Caco-2 (cell line): ENCODE measurements at regions not wholly inside any gene's neighbourhood (a gene's known extent, or its start where the extent isn't known, plus 50 kb on each side); places are given as distances from the start of the nearest gene placed in this dataset.

Experiments
- BruUV-seq: library from RNA; stranded (reverse); fragments of 400-500 nt; replicated peaks from 2 replicates; lab custom pipeline; 2021; lab: Mats Ljungman, UMichigan
- CTCF ChIA-PET: fragments of 300-600 bp; sonication (Branson Sonifier 250); formaldehyde crosslinking; loops from one replicate; lab custom pipeline; 2022; ENCODE audit warnings: antibody characterized with exemption; lab: Charles Lee
- POLR2A ChIA-PET: fragments of 300-600 bp; sonication (Branson Sonifier 250); formaldehyde crosslinking; loops from one replicate; lab custom pipeline; 2022; ENCODE audit warnings: antibody characterized with exemption; lab: Charles Lee
- DNase-seq, 2 experiments: peaks; one replicate each; pipeline versions ENCODE4 v3.0.0 to v3.0.0-alpha.2; 2020 to 2022
- H3K27me3 ChIP-seq: replicated peaks from 2 replicates; pipeline ENCODE4 v1.6.0; 2011; ENCODE audit warnings: low read length; ENCODE audit not compliant: control insufficient read depth, insufficient read depth
- H3K36me3 ChIP-seq: 2 replicates; pipeline ENCODE4 v1.5.1; 2011; ENCODE audit warnings: low read length; ENCODE audit not compliant: control insufficient read depth, insufficient read depth
- H3K4me1 ChIP-seq: fragments of 250-450 bp; sonication (Bioruptor Pico); 2 replicates; pipeline ENCODE4 v1.5.1; 2020; ENCODE audit warnings: mild to moderate bottlenecking
- H3K4me3 ChIP-seq: 2 replicates; pipeline ENCODE4 v1.5.1; 2011; ENCODE audit warnings: low read depth, mild to moderate bottlenecking, control low read depth, low read length
- H3K9me3 ChIP-seq: fragments of 250-450 bp; sonication (Bioruptor Pico); 2 replicates; pipeline ENCODE4 v1.5.1; 2020; ENCODE audit warnings: mild to moderate bottlenecking, moderate library complexity
- H3K27ac Mint-ChIP-seq: one replicate; pipeline ENCODE4 v1.8.0; 2022; ENCODE audit warnings: mixed read lengths; ENCODE audit not compliant: unreplicated experiment
- H3K27me3 Mint-ChIP-seq: one replicate; pipeline ENCODE4 v1.8.0; 2022; ENCODE audit warnings: mixed read lengths; ENCODE audit not compliant: insufficient read depth, unreplicated experiment
- H3K36me3 Mint-ChIP-seq: one replicate; pipeline ENCODE4 v1.8.0; 2022; ENCODE audit warnings: mild to moderate bottlenecking, mixed read lengths; ENCODE audit not compliant: insufficient read depth, unreplicated experiment
- H3K4me1 Mint-ChIP-seq: one replicate; pipeline ENCODE4 v1.8.0; 2022; ENCODE audit warnings: low read depth, mixed read lengths; ENCODE audit not compliant: unreplicated experiment
- H3K4me3 Mint-ChIP-seq: one replicate; pipeline ENCODE4 v1.8.0; 2022; ENCODE audit warnings: mild to moderate bottlenecking, moderate library complexity, mixed read lengths; ENCODE audit not compliant: unreplicated experiment
- H3K9me3 Mint-ChIP-seq: one replicate; pipeline ENCODE4 v1.8.0; 2022; ENCODE audit warnings: mixed read lengths; ENCODE audit not compliant: unreplicated experiment
- CTCF ChIP-seq, 2 experiments: fragments of 200-600 bp in 1 of 2; IDR thresholded peaks; 1 replicate in 1 of 2; 2 replicates in 1 of 2; pipeline versions ENCODE4 v1.5.1 to v1.8.0; 2011 to 2022; ENCODE audit warnings: antibody characterized with exemption in 1 of 2, control low read depth in 1 of 2, inconsistent platforms in 1 of 2, low read depth in 1 of 2, low read length in 1 of 2, mild to moderate bottlenecking in 1 of 2, moderate library complexity in 1 of 2; ENCODE audit not compliant: insufficient read depth in 1 of 2, severe bottlenecking in 1 of 2, unreplicated experiment in 1 of 2
- intact Hi-C: fragments of 100-400 bp; cut with micrococcal nuclease; formaldehyde crosslinking; loops from one replicate; pipeline ENCODE4 v1.10.0; 2022; ENCODE audit not compliant: unreplicated experiment

- Mint-ChIP-seq H3K9me3 (peaks cover 21% of the 10 kb centered on the region), H3K27ac (no peak overlapping the region), H3K36me3 (no peaks in the 10 kb centered on the region), H3K4me3 (no peak overlapping the region), H3K27me3 (no peaks in the 10 kb centered on the region), H3K4me1 (no peaks in the 10 kb centered on the region)
- no TSS peak for BruUV-seq
- POLR2A ChIA-PET: no interaction called here
- no peaks in the 10 kb centered on the region for H3K4me1 ChIP-seq
- intact Hi-C loops: loop anchor here (1.0 kb wide), 1 partner anchor 31 kb away; no protein-coding TSS in a partner anchor
- H3K4me3 ChIP-seq: no peak overlapping the region
- no peaks in the 10 kb centered on the region for H3K9me3 ChIP-seq
- no peak for DNase-seq
- H3K27me3 ChIP-seq: no peaks in the 10 kb centered on the region
- no peaks in the 10 kb centered on the region for H3K36me3 ChIP-seq
- CTCF ChIA-PET: no interaction called here
- no peak for TF ChIP-seq CTCF (IDR thresholded peaks at IDR 0.05; ENCODE audit: insufficient read depth in 1 of 2, low read depth in 1 of 2, low read length in 1 of 2, severe bottlenecking in 1 of 2, unreplicated experiment in 1 of 2)
Observed at GRCh38 chr13:29991343-29991742, 140.9 kb upstream of the UBL3 start.

GRCh38 chr13:29987340-29987739, 136.9 kb upstream of the UBL3 start:
- no peak overlapping the region for H3K27ac Mint-ChIP-seq
- Histone ChIP-seq H3K36me3 (no peaks in the 10 kb centered on the region), H3K9me3 (no peaks in the 10 kb centered on the region), H3K4me1 (no peaks in the 10 kb centered on the region), H3K4me3 (no peak overlapping the region), H3K27me3 (no peaks in the 10 kb centered on the region)
- H3K27me3 Mint-ChIP-seq: no peaks in the 10 kb centered on the region
- intact Hi-C loops: no loop called here
- H3K4me3 Mint-ChIP-seq: no peak overlapping the region
- no peak for DNase-seq
- H3K36me3 Mint-ChIP-seq: no peaks in the 10 kb centered on the region
- no peaks in the 10 kb centered on the region for H3K4me1 Mint-ChIP-seq
- no TSS peak for BruUV-seq
- CTCF ChIA-PET: no interaction called here
- no peak for TF ChIP-seq CTCF (IDR thresholded peaks at IDR 0.05; ENCODE audit: insufficient read depth in 1 of 2, low read depth in 1 of 2, low read length in 1 of 2, severe bottlenecking in 1 of 2, unreplicated experiment in 1 of 2)
- H3K9me3 Mint-ChIP-seq: peaks cover 21% of the 10 kb centered on the region
- POLR2A ChIA-PET: no interaction called here

GRCh38 chr13:29980339-29980738, 129.9 kb upstream of the UBL3 start:
- DNase-seq: no peak
- Histone ChIP-seq H3K27me3 (no peaks in the 10 kb centered on the region), H3K4me1 (no peaks in the 10 kb centered on the region), H3K4me3 (no peak overlapping the region), H3K9me3 (no peaks in the 10 kb centered on the region), H3K36me3 (no peaks in the 10 kb centered on the region)
- Mint-ChIP-seq H3K27ac (no peak overlapping the region), H3K4me3 (no peak overlapping the region), H3K36me3 (no peaks in the 10 kb centered on the region), H3K27me3 (no peaks in the 10 kb centered on the region), H3K4me1 (no peaks in the 10 kb centered on the region), H3K9me3 (no peaks in the 10 kb centered on the region)
- intact Hi-C loops: no loop called here
- CTCF ChIA-PET: no interaction called here
- no TSS peak for BruUV-seq
- no peak for TF ChIP-seq CTCF (IDR thresholded peaks at IDR 0.05; ENCODE audit: insufficient read depth in 1 of 2, low read depth in 1 of 2, low read length in 1 of 2, severe bottlenecking in 1 of 2, unreplicated experiment in 1 of 2)
- POLR2A ChIA-PET: no interaction called here
